ENCODE measurements at regions not wholly inside any gene's neighbourhood (a gene's known extent, or its start where the extent isn't known, plus 50 kb on each side); places are given as distances from the start of the nearest gene placed in this dataset.

GRCh38 chr12:5305425-5305824 is 126.5 kb upstream of the NTF3 start:
- no peaks in the 10 kb centered on the region for H3K9me3 ChIP-seq
- H3K36me3 ChIP-seq, result no peaks in the 10 kb centered on the region
- intact Hi-C loops (cut with DNase I), result no loop called here
- no peak for DNase-seq (ENCODE audit: low spot score)
- no peak overlapping the region for H3K4me3 ChIP-seq
- 81% methylated on average over 7 of the region's 7 CpGs for WGBS
- H3K4me1 ChIP-seq (replicated peaks), result no peaks in the 10 kb centered on the region
- no peaks in the 10 kb centered on the region for H3K27me3 ChIP-seq (replicated peaks; ENCODE audit: insufficient read depth)
- H3K27ac ChIP-seq, result no peak overlapping the region
- TF ChIP-seq POLR2A (IDR thresholded peaks at IDR 0.05), result no peak
- TF ChIP-seq POLR2AphosphoS5 (IDR thresholded peaks at IDR 0.05), result no peak
- no peak for TF ChIP-seq CTCF (IDR thresholded peaks at IDR 0.05)

GRCh38 chr12:5305886-5306545 is 125.9 kb upstream of the NTF3 start:
- intact Hi-C loops (cut with DNase I), result no loop called here
- Histone ChIP-seq H3K27ac (no peak overlapping the region), H3K4me1 (replicated peaks) (no peaks in the 10 kb centered on the region), H3K27me3 (replicated peaks; ENCODE audit: insufficient read depth) (no peaks in the 10 kb centered on the region), H3K36me3 (no peaks in the 10 kb centered on the region), H3K9me3 (no peaks in the 10 kb centered on the region), H3K4me3 (no peak overlapping the region)
- 79% methylated on average over 4 of the region's 4 CpGs for WGBS
- TF ChIP-seq CTCF (IDR thresholded peaks at IDR 0.05), result no peak
- no peak for TF ChIP-seq POLR2A (IDR thresholded peaks at IDR 0.05)
- TF ChIP-seq POLR2AphosphoS5 (IDR thresholded peaks at IDR 0.05), result no peak
- DNase-seq (ENCODE audit: low spot score), result no peak

DNA sequence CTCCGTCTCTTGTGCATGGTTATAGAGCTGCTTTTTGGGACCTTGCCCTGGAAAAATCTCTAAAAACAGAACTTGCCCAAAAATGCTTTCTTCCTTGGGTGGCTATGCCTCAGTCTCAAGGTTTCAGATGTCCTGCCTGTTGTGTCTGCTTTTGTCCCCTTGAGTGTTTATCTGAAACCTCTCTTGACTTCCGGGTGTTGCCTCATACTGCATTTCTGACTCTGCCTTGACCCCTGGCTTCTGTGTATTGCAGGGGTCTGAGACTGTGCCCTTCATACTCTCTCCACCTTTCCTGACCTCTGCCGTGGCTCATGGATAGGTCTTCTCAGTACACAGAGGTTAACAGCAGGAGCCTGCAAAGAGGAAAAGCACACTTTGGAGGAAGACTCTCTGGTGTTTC is 124.8 kb upstream of the NTF3 start:
- no peaks in the 10 kb centered on the region for H3K9me3 ChIP-seq
- no peak for TF ChIP-seq CTCF (IDR thresholded peaks at IDR 0.05)
- no peak for TF ChIP-seq POLR2AphosphoS5 (IDR thresholded peaks at IDR 0.05)
- no peak for TF ChIP-seq POLR2A (IDR thresholded peaks at IDR 0.05)
- 62% methylated on average over 3 of the region's 3 CpGs for WGBS
- no peak overlapping the region for H3K27ac ChIP-seq
- no peaks in the 10 kb centered on the region for H3K27me3 ChIP-seq (replicated peaks; ENCODE audit: insufficient read depth)
- H3K4me1 ChIP-seq (replicated peaks), result no peaks in the 10 kb centered on the region
- no peak overlapping the region for H3K4me3 ChIP-seq
- H3K36me3 ChIP-seq, result no peaks in the 10 kb centered on the region
- no peak for DNase-seq (ENCODE audit: low spot score)
- intact Hi-C loops (cut with DNase I), result no loop called here

DNA sequence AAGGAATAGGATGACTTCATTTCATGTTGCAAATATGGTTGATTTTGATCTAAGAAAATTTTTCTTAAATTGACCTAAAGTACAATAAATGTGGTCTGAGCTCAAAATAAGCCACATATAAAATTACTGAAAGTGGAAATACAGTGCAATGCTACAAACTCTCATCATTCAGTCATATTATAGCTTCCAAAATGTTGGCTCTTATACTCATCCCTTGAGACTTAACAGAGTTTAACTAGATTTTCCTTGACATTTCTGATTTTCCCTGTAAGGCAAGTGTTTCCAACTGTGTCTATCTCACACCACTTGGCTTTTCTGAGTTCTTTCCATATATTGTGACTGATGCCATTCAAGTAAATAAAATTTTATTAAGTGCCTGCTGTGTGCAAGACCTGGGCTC is 123.7 kb upstream of the NTF3 start:
- Histone ChIP-seq H3K27ac (no peak overlapping the region), H3K4me3 (no peak overlapping the region), H3K36me3 (no peaks in the 10 kb centered on the region), H3K4me1 (replicated peaks) (no peaks in the 10 kb centered on the region), H3K9me3 (no peaks in the 10 kb centered on the region), H3K27me3 (replicated peaks; ENCODE audit: insufficient read depth) (no peaks in the 10 kb centered on the region)
- intact Hi-C loops (cut with DNase I), result no loop called here
- no peak for TF ChIP-seq CTCF (IDR thresholded peaks at IDR 0.05)
- no peak for TF ChIP-seq POLR2AphosphoS5 (IDR thresholded peaks at IDR 0.05)
- no peak for TF ChIP-seq POLR2A (IDR thresholded peaks at IDR 0.05)
- DNase-seq (ENCODE audit: low spot score), result no peak

DNA sequence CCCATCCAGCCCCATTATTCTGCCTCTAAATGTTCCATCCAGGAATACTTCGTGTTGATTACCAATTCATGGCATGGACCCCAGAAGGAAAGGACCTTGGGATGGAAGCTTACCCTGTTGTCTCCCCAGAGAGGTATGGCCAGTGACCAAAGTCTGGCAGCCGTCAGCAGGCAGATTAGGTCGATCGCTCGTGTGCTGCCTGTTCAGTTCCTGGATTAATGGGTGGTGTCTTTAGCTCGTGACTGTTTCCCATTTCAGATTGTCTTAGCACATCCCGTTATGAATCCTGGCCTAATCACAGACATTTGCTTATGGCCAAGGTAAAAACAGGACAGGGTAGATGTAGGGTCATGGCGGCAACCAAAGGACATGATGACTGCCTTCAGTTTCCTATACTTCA is 122.9 kb upstream of the NTF3 start:
- Histone ChIP-seq H3K9me3 (no peaks in the 10 kb centered on the region), H3K36me3 (no peaks in the 10 kb centered on the region), H3K27me3 (replicated peaks; ENCODE audit: insufficient read depth) (no peaks in the 10 kb centered on the region), H3K4me1 (replicated peaks) (no peaks in the 10 kb centered on the region), H3K4me3 (no peak overlapping the region), H3K27ac (no peak overlapping the region)
- DNase-seq (ENCODE audit: low spot score), result no peak
- TF ChIP-seq POLR2A (IDR thresholded peaks at IDR 0.05), result no peak
- intact Hi-C loops (cut with DNase I), result no loop called here
- WGBS, result 92% methylated on average over 8 of the region's 8 CpGs
